Parathyroid adenoma (tissue), 2 donors: ENCODE measurements at regions not wholly inside any gene's neighbourhood (a gene's known extent, or its start where the extent isn't known, plus 50 kb on each side); places are given as distances from the start of the nearest gene placed in this dataset.

Experiments
- H2AFZ ChIP-seq: fragments of 300-600 bp; sonication (generic); one replicate; pipeline ENCODE4 v1.7.0; 2017; ENCODE audit warnings: antibody characterized with exemption, mild to moderate bottlenecking
- H3K27ac ChIP-seq: fragments of 300-600 bp; sonication (generic); one replicate; pipeline ENCODE4 v1.7.0; 2017
- H3K27me3 ChIP-seq: fragments of 300-600 bp; sonication (generic); one replicate; pipeline ENCODE4 v1.7.0; 2017; ENCODE audit warnings: low read length; ENCODE audit not compliant: control insufficient read depth, insufficient read depth
- H3K36me3 ChIP-seq: fragments of 300-600 bp; sonication (generic); one replicate; pipeline ENCODE4 v1.7.0; 2017; ENCODE audit warnings: low read length; ENCODE audit not compliant: control insufficient read depth, insufficient read depth
- H3K4me1 ChIP-seq: fragments of 300-600 bp; sonication (generic); one replicate; pipeline ENCODE4 v1.7.0; 2017; ENCODE audit warnings: control low read depth
- H3K4me2 ChIP-seq: fragments of 300-600 bp; sonication (generic); one replicate; pipeline ENCODE4 v1.7.0; 2017; ENCODE audit warnings: low read length
- H3K4me3 ChIP-seq: fragments of 300-600 bp; sonication (generic); one replicate; pipeline ENCODE4 v1.7.0; 2017; ENCODE audit warnings: low read depth, low read length
- H3K79me2 ChIP-seq: fragments of 300-600 bp; sonication (generic); one replicate; pipeline ENCODE4 v1.7.0; 2017; ENCODE audit warnings: control low read depth
- H3K9ac ChIP-seq: fragments of 300-600 bp; sonication (generic); one replicate; pipeline ENCODE4 v1.7.0; 2017; ENCODE audit warnings: mild to moderate bottlenecking
- H3K9me3 ChIP-seq: fragments of 300-600 bp; sonication (generic); one replicate; pipeline ENCODE4 v1.7.0; 2017; ENCODE audit warnings: low read length; ENCODE audit not compliant: control insufficient read depth
- TF ChIP-seq, protein P1 (sequence below): fragments of 300-600 bp; sonication (generic); IDR thresholded peaks from one replicate; pipeline ENCODE4 v1.7.0; 2017; ENCODE audit warnings: antibody characterized with exemption, mild to moderate bottlenecking
- donor health status: primary hyperparathyroidism.

DNA sequence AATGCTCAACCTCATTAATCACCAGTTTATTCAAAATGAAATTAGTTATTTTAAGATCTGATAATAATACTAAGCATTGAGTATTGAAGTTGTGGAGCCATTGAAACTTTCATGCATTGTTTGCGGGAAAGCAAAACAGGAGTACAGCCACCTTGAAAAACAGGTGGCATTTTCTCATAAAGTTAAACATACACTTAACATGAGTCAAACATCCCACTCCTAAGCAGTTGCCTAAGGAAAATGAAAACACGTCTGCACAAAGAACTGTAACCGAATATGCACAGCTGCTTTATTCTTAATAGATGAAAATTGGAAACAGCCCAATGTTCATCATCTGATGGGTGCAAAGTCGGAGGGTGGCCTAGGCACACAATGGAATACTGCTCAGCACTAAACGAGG lies 177.3 kb downstream of the IRX2 start:
- Histone ChIP-seq H3K4me3 (no peak overlapping the region), H3K4me2 (no peak overlapping the region), H2AFZ (no peak overlapping the region), H3K9ac (no peak overlapping the region), H3K4me1 (no peaks in the 10 kb centered on the region), H3K27me3 (no peaks in the 10 kb centered on the region), H3K79me2 (no peaks in the 10 kb centered on the region), H3K27ac (no peak overlapping the region), H3K9me3 (no peaks in the 10 kb centered on the region), H3K36me3 (no peaks in the 10 kb centered on the region)
- TF ChIP-seq, protein P1, sequence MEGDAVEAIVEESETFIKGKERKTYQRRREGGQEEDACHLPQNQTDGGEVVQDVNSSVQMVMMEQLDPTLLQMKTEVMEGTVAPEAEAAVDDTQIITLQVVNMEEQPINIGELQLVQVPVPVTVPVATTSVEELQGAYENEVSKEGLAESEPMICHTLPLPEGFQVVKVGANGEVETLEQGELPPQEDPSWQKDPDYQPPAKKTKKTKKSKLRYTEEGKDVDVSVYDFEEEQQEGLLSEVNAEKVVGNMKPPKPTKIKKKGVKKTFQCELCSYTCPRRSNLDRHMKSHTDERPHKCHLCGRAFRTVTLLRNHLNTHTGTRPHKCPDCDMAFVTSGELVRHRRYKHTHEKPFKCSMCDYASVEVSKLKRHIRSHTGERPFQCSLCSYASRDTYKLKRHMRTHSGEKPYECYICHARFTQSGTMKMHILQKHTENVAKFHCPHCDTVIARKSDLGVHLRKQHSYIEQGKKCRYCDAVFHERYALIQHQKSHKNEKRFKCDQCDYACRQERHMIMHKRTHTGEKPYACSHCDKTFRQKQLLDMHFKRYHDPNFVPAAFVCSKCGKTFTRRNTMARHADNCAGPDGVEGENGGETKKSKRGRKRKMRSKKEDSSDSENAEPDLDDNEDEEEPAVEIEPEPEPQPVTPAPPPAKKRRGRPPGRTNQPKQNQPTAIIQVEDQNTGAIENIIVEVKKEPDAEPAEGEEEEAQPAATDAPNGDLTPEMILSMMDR = no peak

DNA sequence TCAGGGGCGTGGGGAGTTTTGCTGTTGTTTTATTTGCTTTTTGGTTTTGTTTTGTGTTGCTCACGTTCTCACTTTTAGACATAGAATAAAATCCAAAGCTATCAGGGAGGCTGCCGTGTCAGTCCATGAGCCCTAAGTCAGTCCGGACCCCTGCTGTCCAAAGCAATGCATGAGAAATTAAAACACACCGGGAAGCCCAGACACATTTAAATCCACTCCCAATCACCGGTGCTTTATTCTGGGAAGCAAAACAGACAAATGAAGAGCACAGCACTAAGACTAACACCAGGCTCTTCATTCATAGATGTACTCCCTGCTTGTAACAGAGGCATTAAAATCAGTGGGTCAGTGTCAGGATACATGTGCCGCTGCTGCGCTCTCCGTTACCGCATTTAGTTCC lies 180.9 kb downstream of the IRX2 start:
- Histone ChIP-seq H3K4me3 (no peak overlapping the region), H3K36me3 (no peaks in the 10 kb centered on the region), H3K9ac (no peak overlapping the region), H3K27ac (no peak overlapping the region), H3K9me3 (no peaks in the 10 kb centered on the region), H3K4me1 (no peaks in the 10 kb centered on the region), H3K27me3 (no peaks in the 10 kb centered on the region), H3K79me2 (no peaks in the 10 kb centered on the region), H3K4me2 (no peak overlapping the region), H2AFZ (no peak overlapping the region)
- TF ChIP-seq, protein P1 = no peak

DNA sequence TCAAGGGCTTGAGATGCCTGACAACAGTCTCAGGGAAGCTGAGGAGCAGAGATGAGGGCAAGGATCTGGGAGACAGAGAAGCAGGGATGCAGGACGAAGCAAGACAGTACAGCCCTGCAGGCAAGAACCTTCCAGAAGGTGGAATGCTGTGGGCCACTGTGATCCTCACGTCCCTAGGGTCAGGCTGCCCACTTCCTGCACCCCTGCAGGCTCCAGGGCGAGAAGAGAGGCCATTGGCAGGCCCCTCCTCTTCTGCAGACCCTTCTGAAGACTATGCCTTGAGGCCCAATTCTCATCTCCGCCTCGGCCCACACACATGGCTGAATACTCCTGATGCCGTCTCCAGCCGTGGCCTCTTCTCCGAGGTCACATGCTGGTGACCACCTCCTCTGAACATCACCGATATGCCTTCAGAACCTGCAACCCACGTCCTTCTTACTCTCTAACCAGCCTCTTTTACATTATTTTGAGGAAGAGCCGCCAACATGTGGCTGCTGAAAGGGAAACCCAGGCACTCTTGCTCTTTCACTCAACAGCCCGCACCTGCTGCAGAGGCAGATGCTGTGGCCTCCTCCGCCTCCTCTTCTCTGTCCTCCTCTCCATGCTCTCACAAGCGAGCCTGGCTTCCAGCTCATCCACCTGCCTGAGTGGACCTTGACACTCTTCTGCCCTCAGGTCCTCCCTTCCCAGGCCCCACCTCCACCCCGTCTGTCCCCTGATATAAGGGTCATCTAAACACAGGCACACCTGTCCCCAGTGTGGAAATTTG lies 181.5 kb downstream of the IRX2 start:
- TF ChIP-seq, protein P1 = no peak
- no peak overlapping the region for H3K4me2 ChIP-seq

DNA sequence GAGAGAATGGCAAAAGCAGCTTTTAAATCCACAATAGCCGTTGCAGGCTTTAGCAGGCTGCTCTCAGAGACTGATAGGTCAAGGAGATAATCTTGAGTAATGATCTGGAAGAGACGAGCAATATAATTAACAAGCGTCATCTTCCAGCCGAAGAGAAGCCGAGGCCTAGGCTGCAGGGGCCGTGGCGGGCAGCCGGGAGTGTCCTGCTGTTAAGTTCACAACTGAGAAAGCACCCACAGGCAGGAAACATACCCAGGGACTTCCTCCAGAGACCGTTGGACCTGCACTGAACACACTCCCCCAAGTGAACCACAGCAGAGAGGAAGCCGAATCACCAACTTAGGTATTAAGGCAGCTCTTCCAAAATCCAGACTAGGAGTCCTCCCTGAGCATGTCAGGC lies 182.3 kb downstream of the IRX2 start:
- Histone ChIP-seq H3K4me1 (no peaks in the 10 kb centered on the region), H3K27ac (no peak overlapping the region), H3K36me3 (no peaks in the 10 kb centered on the region), H3K4me2 (no peak overlapping the region), H3K9me3 (no peaks in the 10 kb centered on the region), H3K9ac (no peak overlapping the region), H3K4me3 (no peak overlapping the region), H3K27me3 (no peaks in the 10 kb centered on the region), H2AFZ (peak overlapping the region; percentile 31), H3K79me2 (no peaks in the 10 kb centered on the region)
- TF ChIP-seq, protein P1 = no peak

More for the DNA sequence above, 181.5 kb downstream of the IRX2 start:
- Histone ChIP-seq H3K79me2 (no peaks in the 10 kb centered on the region), H3K36me3 (no peaks in the 10 kb centered on the region), H3K9me3 (no peaks in the 10 kb centered on the region), H3K4me3 (no peak overlapping the region), H3K9ac (no peak overlapping the region), H3K27me3 (no peaks in the 10 kb centered on the region), H3K4me1 (no peaks in the 10 kb centered on the region), H3K27ac (no peak overlapping the region), H2AFZ (no peak overlapping the region)

DNA sequence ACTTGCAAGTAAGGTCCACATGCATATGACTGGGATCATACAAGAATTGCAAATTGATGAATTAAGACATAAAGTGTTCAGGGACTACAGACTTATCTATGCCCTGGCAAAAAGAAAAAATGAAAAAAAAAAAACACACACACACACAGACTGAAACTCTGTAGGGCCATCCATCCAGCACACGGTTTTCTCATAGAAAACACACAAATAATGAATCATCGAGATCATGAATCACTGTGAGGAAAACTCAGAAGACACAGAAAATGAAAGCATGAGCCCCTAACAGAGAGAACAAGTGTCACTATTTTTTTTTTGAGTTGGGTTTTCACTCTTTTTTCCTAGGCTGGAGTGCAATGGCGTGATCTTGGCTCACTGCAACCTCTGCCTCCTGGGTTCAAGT lies 185.2 kb downstream of the IRX2 start:
- TF ChIP-seq, protein P1 = no peak
- Histone ChIP-seq H3K79me2 (no peaks in the 10 kb centered on the region), H3K9ac (no peak overlapping the region), H2AFZ (no peak overlapping the region), H3K27ac (no peak overlapping the region), H3K4me3 (no peak overlapping the region), H3K9me3 (no peaks in the 10 kb centered on the region), H3K27me3 (no peaks in the 10 kb centered on the region), H3K36me3 (no peaks in the 10 kb centered on the region), H3K4me1 (no peaks in the 10 kb centered on the region), H3K4me2 (no peak overlapping the region)
